GM12878 (cell line): ENCODE measurements at regions not wholly inside any gene's neighbourhood (a gene's known extent, or its start where the extent isn't known, plus 50 kb on each side); places are given as distances from the start of the nearest gene placed in this dataset.

Experiments used
- ATAC-seq: fragments of 200-7000 bp; cut with Tn5 transposase; 3 replicates; pipeline ENCODE4 v1.9.1; 2020; ENCODE audit warnings: mild to moderate bottlenecking, moderate library complexity
- BruUV-seq: library from RNA; stranded (reverse); fragments of 400-500 nt; replicated peaks from 2 replicates; lab custom pipeline; 2021; lab: Mats Ljungman, UMichigan
- CTCF ChIA-PET: fragments of 300-600 bp; sonication (Branson Sonifier 250); formaldehyde crosslinking; extraction: SDS; loops from one replicate; lab custom pipeline; 2021; ENCODE audit warnings: inconsistent platforms; lab: Yijun Ruan, JAX
- POLR2A ChIA-PET: fragments of 350-600 bp; formaldehyde crosslinking; extraction: SDS; loops from one replicate; lab custom pipeline; 2021; ENCODE audit warnings: inconsistent platforms; lab: Charles Lee
- RAD21 ChIA-PET: fragments of 300-600 bp; sonication (Branson Sonifier 250); formaldehyde crosslinking; loops from one replicate; lab custom pipeline; 2023; ENCODE audit warnings: antibody characterized with exemption; ENCODE audit not compliant: unreplicated experiment; lab: Charles Lee
- SMC1A ChIA-PET: fragments of 300-600 bp; sonication (Branson Sonifier 250); formaldehyde crosslinking; loops from one replicate; lab custom pipeline; 2023; ENCODE audit not compliant: unreplicated experiment, uncharacterized antibody; lab: Charles Lee
- DNase-seq: peaks from one replicate; pipeline ENCODE4 v3.0.0-alpha.2; 2011; ENCODE audit warnings: low read depth, low spot score
- FAIRE-seq: peaks from 3 replicates; lab custom pipeline; 2011; peaks lifted over from hg19 to GRCh38; lab: Jason Lieb, UNC
- H2AFZ ChIP-seq: 2 replicates; pipeline ENCODE4 v1.6.0; 2011; ENCODE audit warnings: low read depth, low read length, control low read depth; ENCODE audit not compliant: control insufficient read depth
- H3K27ac ChIP-seq: 2 replicates; pipeline ENCODE4 v1.5.1; 2011; ENCODE audit warnings: control low read depth; ENCODE audit not compliant: control insufficient read depth, insufficient read depth
- H3K27me3 ChIP-seq, 2 experiments: replicated peaks in 1 of 2; 2 replicates each; pipeline versions ENCODE4 v1.6.0 to v1.6.1; 2011; ENCODE audit warnings: low read length in 1 of 2; ENCODE audit not compliant: control insufficient read depth in 2 of 2, insufficient read depth in 2 of 2
- H3K36me3 ChIP-seq, 2 experiments: 2 replicates each; pipeline ENCODE4 v1.5.1; 2011; ENCODE audit warnings: low read length in 1 of 2; ENCODE audit not compliant: control insufficient read depth in 2 of 2, insufficient read depth in 2 of 2
- H3K4me1 ChIP-seq: 2 replicates; pipeline ENCODE4 v1.6.1; 2011; ENCODE audit warnings: mild to moderate bottlenecking, low read length, moderate library complexity, mixed read lengths; ENCODE audit not compliant: control insufficient read depth, insufficient read depth
- H3K4me2 ChIP-seq: 2 replicates; pipeline ENCODE4 v1.6.0; 2011; ENCODE audit warnings: control low read depth; ENCODE audit not compliant: control insufficient read depth, insufficient read depth
- H3K4me3 ChIP-seq: fragments of 200-600 bp; sonication (generic); 2 replicates; pipeline ENCODE4 v1.5.1; 2016
- H3K79me2 ChIP-seq: 2 replicates; pipeline ENCODE4 v1.6.0; 2011; ENCODE audit warnings: low read length; ENCODE audit not compliant: control insufficient read depth, insufficient read depth
- H3K9ac ChIP-seq: 2 replicates; pipeline ENCODE4 v1.8.0; 2011; ENCODE audit warnings: low read length, control low read depth, mixed read lengths; ENCODE audit not compliant: control insufficient read depth, insufficient read depth
- H3K9me3 ChIP-seq: replicated peaks from 3 replicates; pipeline ENCODE4 v1.5.1; 2011; ENCODE audit warnings: mild to moderate bottlenecking, low read length; ENCODE audit not compliant: control insufficient read depth, insufficient read depth
- H4K20me1 ChIP-seq: 2 replicates; pipeline ENCODE4 v1.6.0; 2011; ENCODE audit not compliant: control insufficient read depth, insufficient read depth
- CREM ChIP-seq: IDR thresholded peaks from 2 replicates; pipeline ENCODE4 v1.6.1; 2014; ENCODE audit warnings: antibody characterized with exemption, low read depth
- ETV6 ChIP-seq, 2 experiments: fragments of 450-650 bp in 1 of 2; IDR thresholded peaks in 1 of 2; conservative IDR thresholded peaks in 1 of 2; 2 replicates each; pipeline ENCODE4 v1.6.1; 2014; ENCODE audit warnings: antibody characterized with exemption in 1 of 2, borderline replicate concordance in 1 of 2, low read depth in 1 of 2, mild to moderate bottlenecking in 1 of 2, moderate library complexity in 1 of 2
- IRF5 ChIP-seq: fragments of 450-650 bp; IDR thresholded peaks from 2 replicates; pipeline ENCODE4 v1.6.1; 2017; ENCODE audit warnings: borderline replicate concordance
- JUNB ChIP-seq: IDR thresholded peaks from 2 replicates; pipeline ENCODE4 v1.6.1; 2016; ENCODE audit warnings: antibody characterized with exemption, mild to moderate bottlenecking
- JUND ChIP-seq: IDR thresholded peaks from 2 replicates; pipeline ENCODE4 v1.6.1; 2012; ENCODE audit warnings: low read depth, mild to moderate bottlenecking, low read length, improper control_type of control experiment, moderate library complexity
- PML ChIP-seq: IDR thresholded peaks from 2 replicates; pipeline ENCODE4 v1.6.1; 2012; ENCODE audit warnings: low read length, inconsistent platforms
- ZBED1 ChIP-seq: IDR thresholded peaks from 2 replicates; pipeline ENCODE4 v1.6.1; 2016; ENCODE audit warnings: borderline replicate concordance
- ZNF24 ChIP-seq: fragments of 450-650 bp; IDR thresholded peaks from 2 replicates; pipeline ENCODE4 v1.6.1; 2017; ENCODE audit warnings: antibody characterized with exemption, mild to moderate bottlenecking
- WGBS: methylation state at CpG from one replicate; pipeline ENCODE4 v1.1.6; 2016; ENCODE audit warnings: low lambda C conversion rate; ENCODE audit not compliant: insufficient replicate concordance, insufficient coverage; ENCODE audit errors: missing lambda C conversion rate; 5-methylcytosine and 5-hydroxymethylcytosine counted together
- in situ Hi-C: fragments of 300-500 bp; cut with MboI; formaldehyde crosslinking; loops from 9 replicates; pipeline ENCODE4 v1.14.3; 2018; ENCODE audit warnings: mixed read lengths
- intact Hi-C: fragments of 100-400 bp; cut with micrococcal nuclease; formaldehyde crosslinking; loops from one replicate; pipeline ENCODE4 v1.14.2; 2022; ENCODE audit not compliant: unreplicated experiment

GRCh38 chr11:130614591-130614990, 166.1 kb downstream of the ADAMTS15 start:
- ChIA-PET POLR2A (no interaction called here), CTCF (no interaction called here), SMC1A (no interaction called here), RAD21 (no interaction called here)
- Histone ChIP-seq H3K27me3 (peaks cover 2 to 4% of the 10 kb centered on the region in 2 experiments; a peak in 1 of 4 replicates), H3K4me2 (no peak overlapping the region), H3K4me3 (no peak overlapping the region), H4K20me1 (no peaks in the 10 kb centered on the region), H3K27ac (no peak overlapping the region), H2AFZ (no peak overlapping the region), H3K4me1 (no peaks in the 10 kb centered on the region), H3K79me2 (no peaks in the 10 kb centered on the region), H3K9ac (no peak overlapping the region), H3K9me3 (no peaks in the 10 kb centered on the region; the same call in 2 of the 3 replicates), H3K36me3 (no peaks in the 10 kb centered on the region)
- TF ChIP-seq PML (no peak), JUNB (no peak), CREM (no peak), JUND (no peak), ETV6 (conservative IDR thresholded peaks at IDR 0.05 in 1 of 2, IDR thresholded peaks at IDR 0.05 in 1 of 2; ENCODE audit: borderline replicate concordance in 1 of 2, low read depth in 1 of 2) (no peak), ZBED1 (no peak), ZNF24 (no peak), IRF5 (no peak)
- BruUV-seq: no TSS peak
- ATAC-seq (no peak), DNase-seq (no peak), FAIRE-seq (no peak)
- 3% methylated on average over 3 of the region's 3 CpGs for WGBS
- intact Hi-C loops (no loop called here), in situ Hi-C loops (no loop called here)
